K562 (cell line): ENCODE measurements at regions not wholly inside any gene's neighbourhood (a gene's known extent, or its start where the extent isn't known, plus 50 kb on each side); places are given as distances from the start of the nearest gene placed in this dataset.
A peak's percentile ranks its signal among the peaks of the same experiment; 100 is the strongest.

ENCODE experiments used
- CEBPB ChIP-seq: fragments of 450-650 bp; IDR thresholded peaks from 2 replicates; pipeline ENCODE4 v1.6.1; 2016; ENCODE audit warnings: missing genetic modification characterization, missing compliant biosample characterization
- CHCHD3 ChIP-seq: fragments of 250-450 bp; sonication (Bioruptor Pico); IDR thresholded peaks from 2 replicates; pipeline ENCODE4 v2.1.2; 2022; ENCODE audit warnings: mild to moderate bottlenecking
- L3MBTL2 ChIP-seq: fragments of 450-650 bp; IDR thresholded peaks from 2 replicates; pipeline ENCODE4 v1.6.1; 2016; ENCODE audit warnings: mild to moderate bottlenecking, moderate library complexity
- SMAD4 ChIP-seq: fragments of 250-450 bp; sonication (Bioruptor Pico); conservative IDR thresholded peaks from 2 replicates; pipeline ENCODE4 v1.8.0; 2021; ENCODE audit warnings: inconsistent platforms, mild to moderate bottlenecking, moderate library complexity
- ZNF766 ChIP-seq: fragments of 200-800 bp; sonication (Bioruptor generic); conservative IDR thresholded peaks from 2 replicates; pipeline ENCODE4 v1.6.1; 2016; ENCODE audit warnings: missing genetic modification characterization, missing compliant biosample characterization
- TF ChIP-seq, protein P1 (sequence below): fragments of 450-650 bp; IDR thresholded peaks from 2 replicates; pipeline ENCODE4 v1.6.1; 2016; ENCODE audit warnings: mild to moderate bottlenecking, moderate library complexity
- TF ChIP-seq, protein P2 (sequence below): fragments of 250-450 bp; sonication (Bioruptor Pico); IDR thresholded peaks from 2 replicates; pipeline ENCODE4 v1.4.0; 2020; ENCODE audit warnings: mild to moderate bottlenecking, moderate library complexity, borderline replicate concordance
- TF ChIP-seq, protein P3 (sequence below): fragments of 450-650 bp; formaldehyde crosslinking; IDR thresholded peaks from 2 replicates; pipeline ENCODE4 v1.4.0; 2022; ENCODE audit warnings: mild to moderate bottlenecking, moderate library complexity

DNA sequence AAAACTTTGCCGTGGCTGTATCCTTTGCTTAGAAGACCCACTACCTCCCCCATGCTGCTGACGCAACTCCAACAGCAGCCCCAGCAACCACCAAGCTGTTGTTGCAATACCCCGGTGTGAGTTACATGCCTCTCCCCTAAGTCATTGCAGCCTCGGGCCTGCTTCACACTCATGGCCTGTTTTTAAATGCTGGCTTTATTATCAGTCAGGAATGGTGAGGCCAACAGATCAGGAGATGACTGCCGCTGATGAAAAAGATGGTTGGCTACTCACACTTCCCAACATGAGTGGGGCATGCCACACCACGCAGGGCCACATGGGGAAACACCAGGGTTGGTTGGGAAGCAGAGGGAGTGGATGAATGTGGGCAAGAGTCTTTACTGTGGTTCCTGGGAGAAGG is 171.5 kb upstream of the SYT13 start (continued):
- TF ChIP-seq, protein P1, sequence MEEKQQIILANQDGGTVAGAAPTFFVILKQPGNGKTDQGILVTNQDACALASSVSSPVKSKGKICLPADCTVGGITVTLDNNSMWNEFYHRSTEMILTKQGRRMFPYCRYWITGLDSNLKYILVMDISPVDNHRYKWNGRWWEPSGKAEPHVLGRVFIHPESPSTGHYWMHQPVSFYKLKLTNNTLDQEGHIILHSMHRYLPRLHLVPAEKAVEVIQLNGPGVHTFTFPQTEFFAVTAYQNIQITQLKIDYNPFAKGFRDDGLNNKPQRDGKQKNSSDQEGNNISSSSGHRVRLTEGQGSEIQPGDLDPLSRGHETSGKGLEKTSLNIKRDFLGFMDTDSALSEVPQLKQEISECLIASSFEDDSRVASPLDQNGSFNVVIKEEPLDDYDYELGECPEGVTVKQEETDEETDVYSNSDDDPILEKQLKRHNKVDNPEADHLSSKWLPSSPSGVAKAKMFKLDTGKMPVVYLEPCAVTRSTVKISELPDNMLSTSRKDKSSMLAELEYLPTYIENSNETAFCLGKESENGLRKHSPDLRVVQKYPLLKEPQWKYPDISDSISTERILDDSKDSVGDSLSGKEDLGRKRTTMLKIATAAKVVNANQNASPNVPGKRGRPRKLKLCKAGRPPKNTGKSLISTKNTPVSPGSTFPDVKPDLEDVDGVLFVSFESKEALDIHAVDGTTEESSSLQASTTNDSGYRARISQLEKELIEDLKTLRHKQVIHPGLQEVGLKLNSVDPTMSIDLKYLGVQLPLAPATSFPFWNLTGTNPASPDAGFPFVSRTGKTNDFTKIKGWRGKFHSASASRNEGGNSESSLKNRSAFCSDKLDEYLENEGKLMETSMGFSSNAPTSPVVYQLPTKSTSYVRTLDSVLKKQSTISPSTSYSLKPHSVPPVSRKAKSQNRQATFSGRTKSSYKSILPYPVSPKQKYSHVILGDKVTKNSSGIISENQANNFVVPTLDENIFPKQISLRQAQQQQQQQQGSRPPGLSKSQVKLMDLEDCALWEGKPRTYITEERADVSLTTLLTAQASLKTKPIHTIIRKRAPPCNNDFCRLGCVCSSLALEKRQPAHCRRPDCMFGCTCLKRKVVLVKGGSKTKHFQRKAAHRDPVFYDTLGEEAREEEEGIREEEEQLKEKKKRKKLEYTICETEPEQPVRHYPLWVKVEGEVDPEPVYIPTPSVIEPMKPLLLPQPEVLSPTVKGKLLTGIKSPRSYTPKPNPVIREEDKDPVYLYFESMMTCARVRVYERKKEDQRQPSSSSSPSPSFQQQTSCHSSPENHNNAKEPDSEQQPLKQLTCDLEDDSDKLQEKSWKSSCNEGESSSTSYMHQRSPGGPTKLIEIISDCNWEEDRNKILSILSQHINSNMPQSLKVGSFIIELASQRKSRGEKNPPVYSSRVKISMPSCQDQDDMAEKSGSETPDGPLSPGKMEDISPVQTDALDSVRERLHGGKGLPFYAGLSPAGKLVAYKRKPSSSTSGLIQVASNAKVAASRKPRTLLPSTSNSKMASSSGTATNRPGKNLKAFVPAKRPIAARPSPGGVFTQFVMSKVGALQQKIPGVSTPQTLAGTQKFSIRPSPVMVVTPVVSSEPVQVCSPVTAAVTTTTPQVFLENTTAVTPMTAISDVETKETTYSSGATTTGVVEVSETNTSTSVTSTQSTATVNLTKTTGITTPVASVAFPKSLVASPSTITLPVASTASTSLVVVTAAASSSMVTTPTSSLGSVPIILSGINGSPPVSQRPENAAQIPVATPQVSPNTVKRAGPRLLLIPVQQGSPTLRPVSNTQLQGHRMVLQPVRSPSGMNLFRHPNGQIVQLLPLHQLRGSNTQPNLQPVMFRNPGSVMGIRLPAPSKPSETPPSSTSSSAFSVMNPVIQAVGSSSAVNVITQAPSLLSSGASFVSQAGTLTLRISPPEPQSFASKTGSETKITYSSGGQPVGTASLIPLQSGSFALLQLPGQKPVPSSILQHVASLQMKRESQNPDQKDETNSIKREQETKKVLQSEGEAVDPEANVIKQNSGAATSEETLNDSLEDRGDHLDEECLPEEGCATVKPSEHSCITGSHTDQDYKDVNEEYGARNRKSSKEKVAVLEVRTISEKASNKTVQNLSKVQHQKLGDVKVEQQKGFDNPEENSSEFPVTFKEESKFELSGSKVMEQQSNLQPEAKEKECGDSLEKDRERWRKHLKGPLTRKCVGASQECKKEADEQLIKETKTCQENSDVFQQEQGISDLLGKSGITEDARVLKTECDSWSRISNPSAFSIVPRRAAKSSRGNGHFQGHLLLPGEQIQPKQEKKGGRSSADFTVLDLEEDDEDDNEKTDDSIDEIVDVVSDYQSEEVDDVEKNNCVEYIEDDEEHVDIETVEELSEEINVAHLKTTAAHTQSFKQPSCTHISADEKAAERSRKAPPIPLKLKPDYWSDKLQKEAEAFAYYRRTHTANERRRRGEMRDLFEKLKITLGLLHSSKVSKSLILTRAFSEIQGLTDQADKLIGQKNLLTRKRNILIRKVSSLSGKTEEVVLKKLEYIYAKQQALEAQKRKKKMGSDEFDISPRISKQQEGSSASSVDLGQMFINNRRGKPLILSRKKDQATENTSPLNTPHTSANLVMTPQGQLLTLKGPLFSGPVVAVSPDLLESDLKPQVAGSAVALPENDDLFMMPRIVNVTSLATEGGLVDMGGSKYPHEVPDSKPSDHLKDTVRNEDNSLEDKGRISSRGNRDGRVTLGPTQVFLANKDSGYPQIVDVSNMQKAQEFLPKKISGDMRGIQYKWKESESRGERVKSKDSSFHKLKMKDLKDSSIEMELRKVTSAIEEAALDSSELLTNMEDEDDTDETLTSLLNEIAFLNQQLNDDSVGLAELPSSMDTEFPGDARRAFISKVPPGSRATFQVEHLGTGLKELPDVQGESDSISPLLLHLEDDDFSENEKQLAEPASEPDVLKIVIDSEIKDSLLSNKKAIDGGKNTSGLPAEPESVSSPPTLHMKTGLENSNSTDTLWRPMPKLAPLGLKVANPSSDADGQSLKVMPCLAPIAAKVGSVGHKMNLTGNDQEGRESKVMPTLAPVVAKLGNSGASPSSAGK, result peak; percentile 59
- peak; percentile 73 for TF ChIP-seq SMAD4 (CRISPR knock-in tag)
- TF ChIP-seq, protein P2, sequence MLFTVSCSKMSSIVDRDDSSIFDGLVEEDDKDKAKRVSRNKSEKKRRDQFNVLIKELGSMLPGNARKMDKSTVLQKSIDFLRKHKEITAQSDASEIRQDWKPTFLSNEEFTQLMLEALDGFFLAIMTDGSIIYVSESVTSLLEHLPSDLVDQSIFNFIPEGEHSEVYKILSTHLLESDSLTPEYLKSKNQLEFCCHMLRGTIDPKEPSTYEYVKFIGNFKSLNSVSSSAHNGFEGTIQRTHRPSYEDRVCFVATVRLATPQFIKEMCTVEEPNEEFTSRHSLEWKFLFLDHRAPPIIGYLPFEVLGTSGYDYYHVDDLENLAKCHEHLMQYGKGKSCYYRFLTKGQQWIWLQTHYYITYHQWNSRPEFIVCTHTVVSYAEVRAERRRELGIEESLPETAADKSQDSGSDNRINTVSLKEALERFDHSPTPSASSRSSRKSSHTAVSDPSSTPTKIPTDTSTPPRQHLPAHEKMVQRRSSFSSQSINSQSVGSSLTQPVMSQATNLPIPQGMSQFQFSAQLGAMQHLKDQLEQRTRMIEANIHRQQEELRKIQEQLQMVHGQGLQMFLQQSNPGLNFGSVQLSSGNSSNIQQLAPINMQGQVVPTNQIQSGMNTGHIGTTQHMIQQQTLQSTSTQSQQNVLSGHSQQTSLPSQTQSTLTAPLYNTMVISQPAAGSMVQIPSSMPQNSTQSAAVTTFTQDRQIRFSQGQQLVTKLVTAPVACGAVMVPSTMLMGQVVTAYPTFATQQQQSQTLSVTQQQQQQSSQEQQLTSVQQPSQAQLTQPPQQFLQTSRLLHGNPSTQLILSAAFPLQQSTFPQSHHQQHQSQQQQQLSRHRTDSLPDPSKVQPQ (CRISPR knock-in tag), result no peak
- peak; percentile 79 for TF ChIP-seq L3MBTL2
- peak; percentile 38; the same call in 1 of the 2 replicates for TF ChIP-seq CEBPB (tag)
- TF ChIP-seq ZNF766 (CRISPR knock-in tag), result peak; percentile 55; the same call in 1 of the 2 replicates
- no peak for TF ChIP-seq CHCHD3 (CRISPR knock-in tag)
- TF ChIP-seq, protein P3, sequence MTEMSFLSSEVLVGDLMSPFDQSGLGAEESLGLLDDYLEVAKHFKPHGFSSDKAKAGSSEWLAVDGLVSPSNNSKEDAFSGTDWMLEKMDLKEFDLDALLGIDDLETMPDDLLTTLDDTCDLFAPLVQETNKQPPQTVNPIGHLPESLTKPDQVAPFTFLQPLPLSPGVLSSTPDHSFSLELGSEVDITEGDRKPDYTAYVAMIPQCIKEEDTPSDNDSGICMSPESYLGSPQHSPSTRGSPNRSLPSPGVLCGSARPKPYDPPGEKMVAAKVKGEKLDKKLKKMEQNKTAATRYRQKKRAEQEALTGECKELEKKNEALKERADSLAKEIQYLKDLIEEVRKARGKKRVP (CRISPR knock-in tag), result peak; percentile 81
